HEK293T (cell line): ENCODE measurements at regions not wholly inside any gene's neighbourhood (a gene's known extent, or its start where the extent isn't known, plus 50 kb on each side); places are given as distances from the start of the nearest gene placed in this dataset.

ENCODE experiments used
- CTBP1 ChIP-seq: fragments of 450-650 bp; IDR thresholded peaks from 2 replicates; pipeline ENCODE4 v1.6.1; 2016; ENCODE audit warnings: borderline replicate concordance
- ELF4 ChIP-seq: fragments of 450-650 bp; IDR thresholded peaks from 2 replicates; pipeline ENCODE4 v1.6.1; 2017; ENCODE audit warnings: antibody characterized with exemption
- FOXA1 ChIP-seq: fragments of 450-650 bp; IDR thresholded peaks from 2 replicates; pipeline ENCODE4 v1.6.1; 2016; ENCODE audit warnings: mild to moderate bottlenecking
- L3MBTL2 ChIP-seq: fragments of 450-650 bp; conservative IDR thresholded peaks from 2 replicates; pipeline ENCODE4 v1.6.1; 2016; ENCODE audit warnings: mild to moderate bottlenecking
- NFRKB ChIP-seq: fragments of 450-650 bp; IDR thresholded peaks from 2 replicates; pipeline ENCODE4 v1.6.1; 2016; ENCODE audit warnings: mild to moderate bottlenecking, moderate library complexity
- SP1 ChIP-seq: fragments of 450-650 bp; IDR thresholded peaks from 2 replicates; pipeline ENCODE4 v1.6.1; 2017

DNA sequence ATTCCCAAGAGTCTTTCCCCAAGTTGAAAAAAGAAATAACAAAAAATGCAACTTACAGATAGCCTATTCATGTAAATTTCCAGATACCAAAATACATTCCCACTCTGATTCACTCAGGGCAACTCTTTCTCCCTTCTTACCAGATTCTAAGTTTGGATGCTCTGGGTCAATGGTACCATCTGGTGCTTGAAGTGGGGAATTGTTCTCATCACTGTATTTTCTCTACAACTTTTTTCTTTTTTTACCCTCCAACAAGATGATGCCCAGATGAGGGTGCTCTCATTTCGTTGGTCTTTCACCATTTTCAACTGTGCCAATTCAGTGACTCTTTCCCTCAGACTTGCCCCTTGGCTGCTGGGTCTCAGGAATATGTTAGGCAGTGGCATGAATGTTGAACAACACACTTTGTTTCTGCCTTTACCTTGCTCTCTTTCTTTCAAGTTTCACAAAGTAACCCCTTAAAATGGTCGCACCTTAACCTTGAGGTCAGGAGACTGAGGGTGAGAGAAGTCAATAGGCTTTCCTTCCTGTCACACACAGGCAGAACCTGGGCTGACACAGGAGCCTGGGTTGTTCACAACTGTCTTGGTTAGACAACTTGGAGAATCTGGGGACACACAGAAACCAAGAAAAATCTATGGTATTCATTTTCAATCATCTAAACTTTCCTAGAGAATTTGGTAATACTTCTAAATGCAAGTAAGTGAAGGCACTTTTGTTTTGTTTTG is 330.7 kb upstream of the SLCO3A1 start:
- TF ChIP-seq CTBP1: no peak
- no peak for TF ChIP-seq L3MBTL2
- no peak for TF ChIP-seq FOXA1
- no peak for TF ChIP-seq NFRKB
- TF ChIP-seq SP1: no peak
- no peak for TF ChIP-seq ELF4
